OCI-LY7 (cell line): ENCODE measurements at regions not wholly inside any gene's neighbourhood (a gene's known extent, or its start where the extent isn't known, plus 50 kb on each side); places are given as distances from the start of the nearest gene placed in this dataset.

ENCODE experiments used
- CTCF ChIP-seq: fragments of 200-600 bp; sonication (generic); conservative IDR thresholded peaks from 2 replicates; pipeline ENCODE4 v1.5.1; 2014; ENCODE audit warnings: mild to moderate bottlenecking, antibody characterized with exemption, low read length, moderate library complexity, mixed read lengths
- EZH2phosphoT487 ChIP-seq: fragments of 200-600 bp; sonication (generic); IDR thresholded peaks from 2 replicates; pipeline ENCODE4 v1.6.1; 2018; ENCODE audit warnings: low read depth, borderline replicate concordance, mild to moderate bottlenecking, mixed run types, antibody characterized with exemption, low read length, moderate library complexity, mixed read lengths

DNA sequence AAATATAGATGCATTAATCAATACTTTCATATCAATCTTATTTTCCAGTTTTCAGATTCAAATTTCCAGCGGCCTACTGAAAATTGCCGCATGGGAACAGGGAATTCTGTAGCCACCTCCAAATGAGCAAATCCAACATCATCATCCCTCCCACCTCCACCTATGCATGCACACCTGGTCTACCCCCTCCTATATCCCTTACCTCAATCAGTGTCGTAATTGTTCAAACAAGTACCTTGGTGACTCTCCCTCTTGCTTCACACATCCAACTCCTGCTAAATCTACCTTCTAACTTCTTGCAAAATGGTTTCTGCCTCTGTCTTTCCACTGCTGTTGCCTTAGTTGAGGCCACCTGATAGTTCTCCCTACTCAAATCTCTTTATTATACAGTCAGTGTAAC lies 160.1 kb downstream of the SOX9 start:
- TF ChIP-seq CTCF (no peak), EZH2phosphoT487 (no peak)
